Epithelial cell of esophagus (primary cell): ENCODE measurements at regions not wholly inside any gene's neighbourhood (a gene's known extent, or its start where the extent isn't known, plus 50 kb on each side); places are given as distances from the start of the nearest gene placed in this dataset.

ENCODE experiments used
- DNase-seq: peaks from one replicate; pipeline ENCODE4 v3.0.0; 2010; ENCODE audit warnings: low read depth
- H3K4me3 ChIP-seq: 2 replicates; pipeline ENCODE4 v1.5.1; 2011; ENCODE audit warnings: mild to moderate bottlenecking, low read length, control low read depth
- CTCF ChIP-seq: IDR thresholded peaks from 2 replicates; pipeline ENCODE4 v1.5.1; 2011; ENCODE audit warnings: low read depth, mild to moderate bottlenecking, low read length, control low read depth, inconsistent platforms; ENCODE audit not compliant: insufficient read depth; ENCODE audit errors: missing control alignments

GRCh38 chr6:93794166-93794565 lies 374.8 kb upstream of the EPHA7 start:
- TF ChIP-seq CTCF = no peak
- DNase-seq = no peak
- H3K4me3 ChIP-seq = no peak overlapping the region

- DNase-seq = no peak
- no peak overlapping the region for H3K4me3 ChIP-seq
Observed at GRCh38 chr6:93792746-93793145, 373.4 kb upstream of the EPHA7 start.

GRCh38 chr6:93790981-93791380 lies 371.6 kb upstream of the EPHA7 start:
- TF ChIP-seq CTCF = no peak
- no peak overlapping the region for H3K4me3 ChIP-seq
- DNase-seq = no peak

More at GRCh38 chr6:93792746-93793145, 373.4 kb upstream of the EPHA7 start:
- TF ChIP-seq CTCF = no peak

GRCh38 chr6:93789532-93789931 lies 370.2 kb upstream of the EPHA7 start:
- DNase-seq = no peak
- no peak for TF ChIP-seq CTCF
- no peak overlapping the region for H3K4me3 ChIP-seq

- peak; percentile 2 for DNase-seq
- no peak overlapping the region for H3K4me3 ChIP-seq
- no peak for TF ChIP-seq CTCF
Observed at GRCh38 chr6:93787841-93788240, 368.5 kb upstream of the EPHA7 start.

GRCh38 chr6:93786474-93787330 lies 367.3 kb upstream of the EPHA7 start:
- no peak for DNase-seq
- H3K4me3 ChIP-seq = no peak overlapping the region
- no peak for TF ChIP-seq CTCF

- TF ChIP-seq CTCF = no peak
- no peak overlapping the region for H3K4me3 ChIP-seq
- DNase-seq = no peak
Observed at GRCh38 chr6:93785694-93786030, 366.3 kb upstream of the EPHA7 start.
